ENCODE measurements at regions not wholly inside any gene's neighbourhood (a gene's known extent, or its start where the extent isn't known, plus 50 kb on each side); places are given as distances from the start of the nearest gene placed in this dataset.
"Not testable (repeated sequence)": the region's sequence is repeated elsewhere in the genome, so short reads cannot be mapped to it uniquely, and the experiment has no call there.

- no peak for DNase-seq
These were observed 138.7 kb downstream of the YTHDC2 start for GRCh38 chr5:113652161-113652560.

DNA sequence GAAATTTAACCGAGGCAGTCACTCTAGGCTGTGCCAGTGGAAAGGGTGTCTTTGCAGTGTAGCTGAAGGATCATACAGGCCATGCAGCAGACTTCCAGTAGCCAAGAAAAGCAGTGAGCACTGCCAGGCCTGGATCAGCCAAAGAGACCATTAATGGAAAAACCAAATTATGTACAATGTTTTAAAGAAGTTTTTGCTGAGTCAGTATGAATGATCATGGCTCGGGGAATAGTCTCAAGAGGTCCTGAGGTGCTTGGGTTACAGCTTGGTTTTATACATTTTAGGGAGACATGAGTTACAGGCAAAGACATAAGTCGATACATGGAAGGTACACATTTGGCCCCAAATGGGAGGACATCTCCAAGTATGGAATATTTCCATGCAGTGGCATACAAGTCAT lies 141.3 kb downstream of the YTHDC2 start:
- DNase-seq = no peak

- DNase-seq = no peak
These were observed 146.7 kb downstream of the YTHDC2 start for GRCh38 chr5:113660206-113660605.

DNA sequence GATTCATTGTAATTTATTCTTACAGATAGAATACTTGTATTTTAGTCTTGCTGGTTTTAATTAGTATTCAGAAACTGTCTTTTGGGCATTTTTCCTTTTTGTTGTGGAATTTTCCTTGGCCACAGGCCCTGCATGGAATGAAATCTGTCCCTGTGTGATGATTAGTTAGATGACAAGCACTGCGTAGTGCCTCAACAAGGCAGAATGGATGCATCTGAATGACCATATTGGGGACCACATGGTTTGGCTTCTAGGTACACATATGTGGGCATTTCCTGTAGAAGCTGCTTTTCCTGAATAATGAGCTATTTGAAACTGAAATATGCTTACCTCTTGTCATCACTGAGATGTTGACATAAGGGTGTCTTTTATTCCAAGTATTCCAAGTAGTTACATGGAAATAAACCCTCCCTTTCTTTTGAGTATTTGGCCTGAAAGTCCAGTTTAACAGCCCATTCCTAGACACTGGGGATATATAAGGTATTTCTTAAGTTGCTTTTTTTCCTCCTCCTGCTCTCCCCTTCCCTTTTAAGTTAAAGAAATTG lies 147.3 kb downstream of the YTHDC2 start:
- no peak for DNase-seq

GRCh38 chr5:113663879-113664541 lies 150.5 kb downstream of the YTHDC2 start:
- DNase-seq = peak; percentile 56

- DNase-seq = no peak
These were observed 159.5 kb downstream of the YTHDC2 start for GRCh38 chr5:113673041-113673440.

DNA sequence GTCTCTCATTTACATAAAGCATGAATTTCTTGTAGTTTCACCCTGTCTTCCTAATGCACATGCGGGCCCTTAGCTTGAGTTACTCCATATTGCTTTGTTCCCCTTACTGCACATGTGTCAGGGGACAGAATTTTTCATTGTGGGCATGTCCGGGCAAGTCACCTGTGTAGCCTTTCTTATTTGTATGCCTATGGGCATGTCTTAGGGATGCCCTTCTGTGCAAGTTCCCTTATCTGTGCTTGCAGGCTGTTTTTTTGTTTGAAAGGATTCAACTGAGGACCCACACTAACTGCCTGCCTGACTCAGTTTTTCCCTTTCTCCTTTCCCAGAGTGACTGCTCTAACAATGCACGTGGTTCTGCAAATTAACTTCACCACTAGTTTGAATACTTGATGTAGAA lies 161.7 kb downstream of the YTHDC2 start:
- no peak for DNase-seq

- no peak for DNase-seq
These were observed 164.7 kb downstream of the YTHDC2 start for GRCh38 chr5:113678202-113678601.

DNA sequence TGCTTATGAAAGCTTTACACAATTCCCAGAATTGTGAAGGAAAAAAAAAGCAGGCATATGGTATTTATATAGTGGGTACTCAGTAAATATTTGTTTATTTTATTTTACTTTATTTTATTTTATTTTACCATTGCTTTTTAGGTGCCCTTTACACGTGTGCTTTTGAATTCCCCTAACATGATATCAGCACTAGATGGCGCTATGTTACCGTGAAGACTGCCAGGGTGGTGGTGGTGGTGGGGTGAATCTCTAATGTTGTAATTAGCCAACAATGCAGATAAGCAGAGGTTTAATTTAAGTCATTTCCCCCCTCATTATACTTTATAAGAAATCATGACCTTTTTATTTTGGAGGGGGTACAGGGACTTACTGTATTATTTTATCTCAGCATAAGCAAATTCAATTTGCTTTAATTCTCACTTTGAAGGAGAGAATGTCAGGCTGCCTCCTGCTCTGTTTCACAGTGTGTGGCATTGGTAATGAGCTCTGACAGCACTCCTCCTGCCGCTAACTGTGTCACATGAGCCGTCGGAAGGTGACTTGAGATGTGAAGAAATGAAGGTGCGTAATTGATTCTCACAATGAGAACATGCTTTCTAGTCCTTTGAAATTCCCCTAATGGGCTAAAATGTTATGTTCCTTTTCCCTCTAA lies 165.6 kb downstream of the YTHDC2 start:
- peak; percentile 46 for DNase-seq

DNA sequence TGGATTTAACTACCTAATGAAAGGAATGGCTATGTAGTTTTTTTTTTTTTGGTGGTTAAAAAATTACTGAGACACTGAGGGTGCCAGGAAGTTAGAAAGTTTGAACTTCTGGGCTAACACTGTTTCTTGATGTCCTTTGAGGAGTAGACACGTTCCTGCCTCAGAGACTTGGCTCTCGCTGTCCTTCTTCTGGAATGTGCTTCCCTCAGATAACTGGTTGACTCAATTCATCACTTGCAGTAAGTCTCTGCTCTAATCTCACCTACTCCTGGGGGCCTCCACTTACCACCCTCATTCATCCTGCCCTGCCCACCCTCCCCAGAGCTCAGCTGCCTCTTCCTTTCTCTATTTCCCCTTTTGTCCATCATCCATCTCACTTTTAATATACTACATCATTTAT lies 167.0 kb downstream of the YTHDC2 start:
- no peak for DNase-seq

GRCh38 chr5:113682497-113683136 lies 169.1 kb downstream of the YTHDC2 start:
- no peak for DNase-seq

DNA sequence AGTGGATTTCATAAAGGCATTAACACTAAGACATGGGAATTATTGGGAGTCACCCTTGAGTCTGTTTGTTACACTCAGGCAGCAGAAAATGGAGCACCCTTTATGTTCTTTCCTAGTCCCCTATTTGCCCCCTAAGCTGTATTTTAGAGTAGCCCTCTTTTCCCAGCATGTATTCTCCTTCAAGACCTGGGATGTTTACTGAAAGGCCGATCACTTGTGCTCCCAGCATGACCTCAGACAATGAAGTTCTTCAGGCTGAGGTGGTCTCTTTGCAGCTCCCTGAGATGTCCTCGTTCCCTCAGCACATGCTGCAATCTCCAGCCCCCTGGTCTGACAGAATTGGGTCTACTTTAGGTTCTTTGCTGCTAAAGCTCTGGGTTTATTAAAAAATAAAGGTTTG lies 169.7 kb downstream of the YTHDC2 start:
- no peak for DNase-seq

GRCh38 chr5:113686599-113686998 lies 173.1 kb downstream of the YTHDC2 start:
- no peak for DNase-seq

GRCh38 chr5:113689647-113690046 lies 176.2 kb downstream of the YTHDC2 start:
- DNase-seq = no peak

GRCh38 chr5:113692466-113692865 lies 179.0 kb downstream of the YTHDC2 start:
- DNase-seq = no peak

GRCh38 chr5:113692891-113693457 lies 179.5 kb downstream of the YTHDC2 start:
- no peak for DNase-seq

- no peak for DNase-seq
These were observed 180.2 kb downstream of the YTHDC2 start for GRCh38 chr5:113693701-113694100.

- DNase-seq = no peak
These were observed 181.1 kb downstream of the YTHDC2 start for GRCh38 chr5:113694576-113694975.

GRCh38 chr5:113703266-113703665 lies 189.8 kb downstream of the YTHDC2 start:
- no peak for DNase-seq

DNA sequence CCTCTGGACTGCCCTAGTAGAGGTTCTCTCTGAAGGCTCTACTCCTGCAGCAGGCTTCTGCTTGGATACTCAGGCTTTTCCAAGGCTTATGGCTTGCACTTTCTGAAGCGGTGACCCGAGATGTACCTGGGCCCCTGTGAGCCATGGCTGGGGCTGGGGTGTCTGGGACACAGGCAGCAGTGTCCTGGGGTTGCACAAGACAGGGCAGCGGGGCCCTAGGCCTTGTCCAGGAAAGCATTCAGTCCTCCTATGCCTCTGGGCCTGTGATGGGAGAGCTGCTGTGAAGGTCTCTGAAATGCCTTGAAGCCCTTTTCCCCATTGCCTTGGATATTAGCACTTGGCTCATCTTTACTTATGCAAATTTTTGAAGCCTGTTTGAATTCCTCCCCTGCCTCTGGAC lies 192.2 kb downstream of the YTHDC2 start:
- DNase-seq = no peak

DNA sequence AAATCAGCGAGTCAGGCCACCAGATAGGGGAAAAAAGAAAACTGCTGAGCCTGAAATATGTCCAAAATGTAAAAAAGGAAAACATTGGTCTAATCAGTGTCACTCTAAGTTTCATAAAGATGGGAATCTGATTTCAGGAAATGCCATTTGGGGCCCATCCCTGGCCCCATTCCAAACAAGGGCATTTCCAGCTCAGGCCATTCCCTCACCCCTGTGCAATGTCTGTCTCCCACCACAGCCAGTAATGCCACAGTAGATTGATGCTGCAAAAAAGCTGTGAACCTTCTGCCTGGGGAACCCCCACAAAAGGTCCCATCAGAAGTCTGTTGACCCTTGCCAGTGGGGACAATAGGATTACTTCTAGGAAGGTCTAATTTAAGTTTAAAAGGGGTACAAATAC lies 199.6 kb downstream of the YTHDC2 start:
- DNase-seq = no peak

- DNase-seq = not testable (repeated sequence)
These were observed 202.4 kb downstream of the YTHDC2 start for GRCh38 chr5:113715921-113716320.

GRCh38 chr5:113719549-113719948 lies 206.1 kb downstream of the YTHDC2 start:
- DNase-seq = no peak

GRCh38 chr5:113721171-113721570 lies 207.7 kb downstream of the YTHDC2 start:
- DNase-seq = no peak

All from EL (cell line).